ENCODE measurements at regions not wholly inside any gene's neighbourhood (a gene's known extent, or its start where the extent isn't known, plus 50 kb on each side); places are given as distances from the start of the nearest gene placed in this dataset.

- DNase-seq (ENCODE audit: low spot score) = no peak
Measured at GRCh38 chr4:122514671-122515070, 58.1 kb upstream of the IL2 start.

GRCh38 chr4:122512430-122512829 is 55.9 kb upstream of the IL2 start:
- no peak for DNase-seq (ENCODE audit: low spot score)

GRCh38 chr4:122508083-122508482 is 51.6 kb upstream of the IL2 start:
- DNase-seq (ENCODE audit: low spot score) = no peak

All from HT-29 (cell line).